Upper lobe of right lung (tissue), 1 donor: ENCODE measurements at regions not wholly inside any gene's neighbourhood (a gene's known extent, or its start where the extent isn't known, plus 50 kb on each side); places are given as distances from the start of the nearest gene placed in this dataset.
"Not testable (repeated sequence)": the region's sequence is repeated elsewhere in the genome, so short reads cannot be mapped to it uniquely, and the experiment has no call there.

Experiments used
- ATAC-seq: fragments of 200-7000 bp; cut with Tn5 transposase; one replicate; pipeline ENCODE4 v1.9.1; 2020; ENCODE audit warnings: mild to moderate bottlenecking, moderate library complexity
- DNase-seq: peaks from one replicate; pipeline ENCODE4 v3.0.0-alpha.2; 2020
- H3K27ac ChIP-seq: fragments of 200-600 bp; one replicate; pipeline ENCODE4 v1.8.0; 2022
- H3K27me3 ChIP-seq: fragments of 200-600 bp; one replicate; pipeline ENCODE4 v1.8.0; 2022; ENCODE audit warnings: mild to moderate bottlenecking
- H3K36me3 ChIP-seq: fragments of 200-600 bp; one replicate; pipeline ENCODE4 v1.8.0; 2022
- H3K4me1 ChIP-seq: fragments of 200-600 bp; one replicate; pipeline ENCODE4 v1.8.0; 2022
- H3K4me3 ChIP-seq: fragments of 200-600 bp; one replicate; pipeline ENCODE4 v1.8.0; 2022; ENCODE audit warnings: mild to moderate bottlenecking
- H3K9me3 ChIP-seq: fragments of 200-600 bp; one replicate; pipeline ENCODE4 v1.8.0; 2022
- CTCF ChIP-seq: fragments of 200-600 bp; IDR thresholded peaks from one replicate; pipeline ENCODE4 v1.8.0; 2022; ENCODE audit warnings: antibody characterized with exemption
- intact Hi-C: fragments of 100-400 bp; cut with DNase I; formaldehyde crosslinking; loops from one replicate; pipeline ENCODE4 v1.11.0; 2022
- donor health status: DM: no; HTN: yes; CAD: no; lungs with severe emphysema.

GRCh38 chr7:136122026-136122425, 144.9 kb upstream of the MTPN start:
- intact Hi-C loops, result no loop called here
- Histone ChIP-seq H3K27me3 (no peaks in the 10 kb centered on the region), H3K27ac (no peak overlapping the region), H3K36me3 (no peaks in the 10 kb centered on the region), H3K4me3 (no peak overlapping the region), H3K4me1 (no peaks in the 10 kb centered on the region), H3K9me3 (no peaks in the 10 kb centered on the region)
- no peak for ATAC-seq
- no peak for TF ChIP-seq CTCF
- DNase-seq, result no peak

GRCh38 chr7:136117539-136117938, 140.4 kb upstream of the MTPN start:
- DNase-seq (no peak), ATAC-seq (no peak)
- Histone ChIP-seq H3K4me3 (no peak overlapping the region), H3K36me3 (no peaks in the 10 kb centered on the region), H3K27me3 (no peaks in the 10 kb centered on the region), H3K4me1 (no peaks in the 10 kb centered on the region), H3K27ac (no peak overlapping the region), H3K9me3 (no peaks in the 10 kb centered on the region)
- TF ChIP-seq CTCF, result no peak
- intact Hi-C loops, result no loop called here

- H3K4me1 ChIP-seq, result no peaks in the 10 kb centered on the region
- intact Hi-C loops, result no loop called here
Measured at GRCh38 chr7:136116186-136116585, 139.0 kb upstream of the MTPN start.

GRCh38 chr7:136114966-136115762, 138.0 kb upstream of the MTPN start:
- Histone ChIP-seq H3K27ac (no peak overlapping the region), H3K9me3 (peaks cover under 1% of the 10 kb centered on the region), H3K27me3 (no peaks in the 10 kb centered on the region), H3K36me3 (no peaks in the 10 kb centered on the region), H3K4me1 (no peaks in the 10 kb centered on the region), H3K4me3 (no peak overlapping the region)
- intact Hi-C loops, result no loop called here
- no peak for DNase-seq
- peak; percentile 70 for TF ChIP-seq CTCF
- peak; percentile 87 for ATAC-seq

More at GRCh38 chr7:136116186-136116585, 139.0 kb upstream of the MTPN start:
- Histone ChIP-seq H3K36me3 (no peaks in the 10 kb centered on the region), H3K4me3 (no peak overlapping the region), H3K9me3 (no peaks in the 10 kb centered on the region), H3K27ac (no peak overlapping the region), H3K27me3 (no peaks in the 10 kb centered on the region)
- DNase-seq, result no peak
- TF ChIP-seq CTCF, result no peak
- ATAC-seq, result peak; percentile 20

- DNase-seq, result peak; percentile 61
- H3K27me3 ChIP-seq, H3K4me3 ChIP-seq, H3K9me3 ChIP-seq, H3K36me3 ChIP-seq, intact Hi-C loops, H3K4me1 ChIP-seq, H3K27ac ChIP-seq: not testable (repeated sequence)
- peak; percentile 76 for ATAC-seq
Measured at GRCh38 chr7:136114467-136114866, 137.3 kb upstream of the MTPN start.

- H3K4me3 ChIP-seq, DNase-seq, H3K9me3 ChIP-seq, intact Hi-C loops, H3K27ac ChIP-seq, ATAC-seq, H3K4me1 ChIP-seq, H3K36me3 ChIP-seq, H3K27me3 ChIP-seq: not testable (repeated sequence)
Measured at GRCh38 chr7:136109037-136109436, 131.9 kb upstream of the MTPN start.

- intact Hi-C loops, result no loop called here
- Histone ChIP-seq H3K4me1 (no peaks in the 10 kb centered on the region), H3K27me3 (no peaks in the 10 kb centered on the region), H3K9me3 (peaks cover 4% of the 10 kb centered on the region), H3K36me3 (no peaks in the 10 kb centered on the region), H3K4me3 (no peak overlapping the region), H3K27ac (no peak overlapping the region)
- DNase-seq (no peak), ATAC-seq (no peak)
- no peak for TF ChIP-seq CTCF
Measured at GRCh38 chr7:136105191-136105590, 128.0 kb upstream of the MTPN start.
